Cardiac muscle cell (in vitro differentiated cells and primary cell): ENCODE measurements at regions not wholly inside any gene's neighbourhood (a gene's known extent, or its start where the extent isn't known, plus 50 kb on each side); places are given as distances from the start of the nearest gene placed in this dataset.
"Not testable (repeated sequence)": the region's sequence is repeated elsewhere in the genome, so short reads cannot be mapped to it uniquely, and the experiment has no call there.

ENCODE experiments used
- DNase-seq, 2 donors: peaks; one replicate each; pipeline versions ENCODE4 v3.0.0 to v3.0.0-alpha.2; 2010 to 2017; ENCODE audit warnings: low read depth in 1 of 2, low spot score in 1 of 2
- H3K27ac ChIP-seq: fragments of 200-600 bp; sonication (generic); 2 replicates; pipeline ENCODE4 v1.5.1; 2016
- H3K27me3 ChIP-seq: fragments of 200-600 bp; sonication (generic); 2 replicates; pipeline ENCODE4 v1.6.0; 2016; ENCODE audit warnings: control low read depth
- H3K36me3 ChIP-seq: fragments of 200-600 bp; sonication (generic); 2 replicates; pipeline ENCODE4 v1.5.1; 2016; ENCODE audit warnings: control low read depth
- H3K4me1 ChIP-seq: fragments of 200-600 bp; sonication (generic); 2 replicates; pipeline ENCODE4 v1.8.1; 2017; ENCODE audit warnings: low read depth, mild to moderate bottlenecking, mixed run types
- H3K4me3 ChIP-seq: fragments of 200-600 bp; sonication (generic); 2 replicates; pipeline ENCODE4 v1.5.1; 2016; ENCODE audit warnings: mild to moderate bottlenecking
- H3K9me3 ChIP-seq: fragments of 200-600 bp; sonication (generic); 2 replicates; pipeline ENCODE4 v1.5.1; 2017; ENCODE audit warnings: low read depth, mild to moderate bottlenecking, control low read depth
- CTCF ChIP-seq: IDR thresholded peaks from 2 replicates; pipeline ENCODE4 v1.5.1; 2012; ENCODE audit warnings: low read depth, mild to moderate bottlenecking, low read length

GRCh38 chr7:51901489-51901840, 584.9 kb upstream of the COBL start:
- H3K36me3 ChIP-seq: no peaks in the 10 kb centered on the region

GRCh38 chr7:51900755-51901488, 584.3 kb upstream of the COBL start:
- not testable (repeated sequence) for H3K27me3 ChIP-seq, H3K4me1 ChIP-seq, DNase-seq, H3K27ac ChIP-seq, H3K9me3 ChIP-seq, H3K4me3 ChIP-seq, H3K36me3 ChIP-seq

More at GRCh38 chr7:51901489-51901840, 584.9 kb upstream of the COBL start:
- Histone ChIP-seq H3K4me3 (no peak overlapping the region), H3K27ac (no peak overlapping the region), H3K27me3 (no peaks in the 10 kb centered on the region), H3K9me3 (no peaks in the 10 kb centered on the region), H3K4me1 (no peaks in the 10 kb centered on the region)
- no peak for TF ChIP-seq CTCF
- DNase-seq: no peak

- no peak for TF ChIP-seq CTCF
- H3K27me3 ChIP-seq: no peaks in the 10 kb centered on the region
- no peaks in the 10 kb centered on the region for H3K36me3 ChIP-seq
- no peak for DNase-seq
- H3K4me1 ChIP-seq: no peaks in the 10 kb centered on the region
- H3K9me3 ChIP-seq: no peaks in the 10 kb centered on the region
- H3K4me3 ChIP-seq: no peak overlapping the region
- H3K27ac ChIP-seq: no peak overlapping the region
Observed at GRCh38 chr7:51899611-51900010, 583.0 kb upstream of the COBL start.

- DNase-seq: no peak
- Histone ChIP-seq H3K36me3 (no peaks in the 10 kb centered on the region), H3K4me3 (no peak overlapping the region), H3K27me3 (no peaks in the 10 kb centered on the region), H3K9me3 (no peaks in the 10 kb centered on the region), H3K27ac (no peak overlapping the region), H3K4me1 (no peaks in the 10 kb centered on the region)
- TF ChIP-seq CTCF: no peak
Observed at GRCh38 chr7:51882412-51882811, 565.8 kb upstream of the COBL start.

GRCh38 chr7:51881309-51881708, 564.7 kb upstream of the COBL start:
- no peak overlapping the region for H3K4me3 ChIP-seq
- no peak for DNase-seq
- no peaks in the 10 kb centered on the region for H3K4me1 ChIP-seq
- no peaks in the 10 kb centered on the region for H3K36me3 ChIP-seq
- H3K27ac ChIP-seq: no peak overlapping the region
- no peaks in the 10 kb centered on the region for H3K27me3 ChIP-seq
- TF ChIP-seq CTCF: no peak
- H3K9me3 ChIP-seq: no peaks in the 10 kb centered on the region

GRCh38 chr7:51878865-51879264, 562.3 kb upstream of the COBL start:
- no peak for TF ChIP-seq CTCF
- H3K4me3 ChIP-seq: no peak overlapping the region
- no peaks in the 10 kb centered on the region for H3K36me3 ChIP-seq
- no peak overlapping the region for H3K27ac ChIP-seq
- no peaks in the 10 kb centered on the region for H3K9me3 ChIP-seq
- H3K4me1 ChIP-seq: no peaks in the 10 kb centered on the region
- no peak for DNase-seq
- no peaks in the 10 kb centered on the region for H3K27me3 ChIP-seq
